Left cardiac atrium (tissue), 4 donors: ENCODE measurements at regions not wholly inside any gene's neighbourhood (a gene's known extent, or its start where the extent isn't known, plus 50 kb on each side); places are given as distances from the start of the nearest gene placed in this dataset.

ENCODE experiments used
- ATAC-seq, 2 donors: fragments of 200-7000 bp; cut with Tn5 transposase; one replicate each; pipeline ENCODE4 v1.9.1; 2020; ENCODE audit warnings: mild to moderate bottlenecking in 2 of 2, moderate library complexity in 2 of 2
- DNase-seq: peaks from one replicate; pipeline ENCODE4 v3.0.0-alpha.2; 2020
- intact Hi-C, 2 donors: fragments of 100-400 bp; cut with DNase I; formaldehyde crosslinking; loops; one replicate each; pipeline versions ENCODE4 v1.14.1 to v1.15.1; 2022 to 2023
- donor health status: DM: no; HTN: yes; CAD: no.
- donor health status: DM: no; HTN: yes; CAD: no; lungs with severe emphysema.
- donor health status: DM: yes; HTN: yes; CAD: no.
- donor health status: Dilated cardiomyopathy.

- ATAC-seq: no peak
- intact Hi-C loops: no loop called here
- no peak for DNase-seq
Observed at GRCh38 chr2:235366390-235366789, 127.5 kb upstream of the AGAP1 start.

GRCh38 chr2:235366807-235367206 lies 127.0 kb upstream of the AGAP1 start:
- DNase-seq: no peak
- ATAC-seq: no peak
- intact Hi-C loops: no loop called here

GRCh38 chr2:235371018-235371417 lies 122.8 kb upstream of the AGAP1 start:
- ATAC-seq (no peak), DNase-seq (no peak)
- intact Hi-C loops: no loop called here

GRCh38 chr2:235373171-235373570 lies 120.7 kb upstream of the AGAP1 start:
- DNase-seq (no peak), ATAC-seq (no peak)
- intact Hi-C loops: no loop called here

- intact Hi-C loops: no loop called here
- DNase-seq (no peak), ATAC-seq (no peak)
Observed at GRCh38 chr2:235377176-235377575, 116.7 kb upstream of the AGAP1 start.

- intact Hi-C loops: no loop called here
- no peak for ATAC-seq
- DNase-seq: no peak
Observed at GRCh38 chr2:235378246-235378645, 115.6 kb upstream of the AGAP1 start.

- intact Hi-C loops: no loop called here
- no peak for ATAC-seq
Observed at GRCh38 chr2:235378944-235379343, 114.9 kb upstream of the AGAP1 start.

GRCh38 chr2:235381261-235381912 lies 112.5 kb upstream of the AGAP1 start:
- intact Hi-C loops: no loop called here
- DNase-seq (no peak), ATAC-seq (no peak)

More at GRCh38 chr2:235378944-235379343, 114.9 kb upstream of the AGAP1 start:
- no peak for DNase-seq

- intact Hi-C loops: no loop called here
- ATAC-seq (no peak), DNase-seq (no peak)
Observed at GRCh38 chr2:235382179-235382578, 111.7 kb upstream of the AGAP1 start.

- ATAC-seq (no peak), DNase-seq (no peak)
- intact Hi-C loops: no loop called here
Observed at GRCh38 chr2:235382601-235383000, 111.2 kb upstream of the AGAP1 start.

GRCh38 chr2:235383272-235383843 lies 110.5 kb upstream of the AGAP1 start:
- ATAC-seq (no peak), DNase-seq (no peak)
- intact Hi-C loops: no loop called here

GRCh38 chr2:235384624-235385023 lies 109.2 kb upstream of the AGAP1 start:
- DNase-seq (no peak), ATAC-seq (peak; percentile 38 to 54)
- intact Hi-C loops: no loop called here

GRCh38 chr2:235389626-235390025 lies 104.2 kb upstream of the AGAP1 start:
- ATAC-seq (no peak), DNase-seq (no peak)
- intact Hi-C loops: no loop called here

GRCh38 chr2:235390108-235390815 lies 103.6 kb upstream of the AGAP1 start:
- DNase-seq: peak; percentile 41
- intact Hi-C loops: no loop called here
- ATAC-seq: peak in 1 of 2 donors; percentile 29

GRCh38 chr2:235390816-235391194 lies 103.0 kb upstream of the AGAP1 start:
- DNase-seq (no peak), ATAC-seq (peak; percentile 69 to 91)
- intact Hi-C loops: no loop called here

GRCh38 chr2:235391921-235392615 lies 101.8 kb upstream of the AGAP1 start:
- no peak for ATAC-seq
- no peak for DNase-seq
- intact Hi-C loops: no loop called here

- ATAC-seq: no peak
- intact Hi-C loops: no loop called here
- DNase-seq: no peak
Observed at GRCh38 chr2:235394278-235394828, 99.5 kb upstream of the AGAP1 start.

GRCh38 chr2:235396071-235396846 lies 97.6 kb upstream of the AGAP1 start:
- intact Hi-C loops: no loop called here
- ATAC-seq: no peak
- DNase-seq: no peak

GRCh38 chr2:235398321-235398720 lies 95.5 kb upstream of the AGAP1 start:
- intact Hi-C loops: no loop called here
- ATAC-seq (no peak), DNase-seq (no peak)
